Liver (tissue), 8 donors: ENCODE measurements at regions not wholly inside any gene's neighbourhood (a gene's known extent, or its start where the extent isn't known, plus 50 kb on each side); places are given as distances from the start of the nearest gene placed in this dataset.

Source experiments
- DNase-seq: peaks from one replicate; pipeline ENCODE4 v3.0.0-alpha.2; 2017; ENCODE audit warnings: low spot score
- H3K27ac ChIP-seq, 2 donors: one replicate each; pipeline ENCODE4 v1.7.0; 2013; ENCODE audit warnings: inconsistent platforms in 2 of 2, low read length in 2 of 2, control low read depth in 1 of 2, low read depth in 1 of 2, mild to moderate bottlenecking in 1 of 2
- H3K27me3 ChIP-seq, 4 donors: one replicate each; pipeline versions ENCODE4 v1.6.1 to v1.7.0; 2013; ENCODE audit warnings: low read length in 3 of 4, inconsistent platforms in 1 of 4, mild to moderate bottlenecking in 1 of 4, moderate library complexity in 1 of 4; ENCODE audit not compliant: control insufficient read depth in 4 of 4, insufficient read depth in 4 of 4
- H3K36me3 ChIP-seq, 4 donors: one replicate each; pipeline versions ENCODE4 v1.6.1 to v1.7.0; 2013; ENCODE audit warnings: low read length in 3 of 4, mild to moderate bottlenecking in 3 of 4, low read depth in 1 of 4, moderate library complexity in 1 of 4; ENCODE audit not compliant: control insufficient read depth in 4 of 4, insufficient read depth in 3 of 4
- H3K4me1 ChIP-seq, 4 donors: one replicate each; pipeline versions ENCODE4 v1.6.1 to v1.7.0; 2013; ENCODE audit warnings: low read length in 3 of 4, mild to moderate bottlenecking in 3 of 4, moderate library complexity in 1 of 4; ENCODE audit not compliant: control insufficient read depth in 4 of 4, insufficient read depth in 4 of 4
- H3K4me3 ChIP-seq, 3 donors: one replicate each; pipeline versions ENCODE4 v1.6.1 to v1.7.0; 2013; ENCODE audit warnings: low read length in 3 of 3, control low read depth in 1 of 3, low read depth in 1 of 3, mild to moderate bottlenecking in 1 of 3
- H3K9ac ChIP-seq, 2 donors: one replicate each; pipeline ENCODE4 v1.7.0; 2013; ENCODE audit warnings: low read length in 2 of 2, mild to moderate bottlenecking in 2 of 2, moderate library complexity in 2 of 2, control low read depth in 1 of 2, low read depth in 1 of 2
- H3K9me3 ChIP-seq, 4 donors: one replicate each; pipeline versions ENCODE4 v1.6.1 to v1.7.0; 2013; ENCODE audit warnings: low read length in 3 of 4; ENCODE audit not compliant: control insufficient read depth in 4 of 4
- EGR1 ChIP-seq, 2 donors: IDR thresholded peaks; 2 replicates each; pipeline ENCODE4 v1.6.1; 2016 to 2018; ENCODE audit warnings: antibody characterized with exemption in 2 of 2, low read depth in 2 of 2
- FOXA1 ChIP-seq: IDR thresholded peaks from 2 replicates; pipeline ENCODE4 v1.6.1; 2016; ENCODE audit warnings: antibody characterized with exemption
- FOXA2 ChIP-seq: IDR thresholded peaks from 2 replicates; pipeline ENCODE4 v1.6.1; 2016; ENCODE audit warnings: antibody characterized with exemption
- GABPA ChIP-seq, 2 donors: IDR thresholded peaks in 1 of 2; conservative IDR thresholded peaks in 1 of 2; 2 replicates each; pipeline ENCODE4 v1.6.1; 2016; ENCODE audit warnings: antibody characterized with exemption in 2 of 2, mild to moderate bottlenecking in 1 of 2, moderate library complexity in 1 of 2
- HNF4G ChIP-seq: IDR thresholded peaks from 2 replicates; pipeline ENCODE4 v1.6.1; 2016; ENCODE audit warnings: antibody characterized with exemption
- JUND ChIP-seq, 2 donors: IDR thresholded peaks; 2 replicates each; pipeline ENCODE4 v1.6.1; 2016; ENCODE audit warnings: antibody characterized with exemption in 2 of 2
- NR2F2 ChIP-seq: IDR thresholded peaks from 2 replicates; pipeline ENCODE4 v1.6.1; 2016; ENCODE audit warnings: antibody characterized with exemption
- RAD21 ChIP-seq, 2 donors: IDR thresholded peaks; 2 replicates each; pipeline ENCODE4 v1.6.1; 2016; ENCODE audit warnings: antibody characterized with exemption in 2 of 2, mild to moderate bottlenecking in 2 of 2
- RXRA ChIP-seq, 2 donors: IDR thresholded peaks; 2 replicates each; pipeline ENCODE4 v1.6.1; 2017 to 2018; ENCODE audit warnings: antibody characterized with exemption in 2 of 2, mild to moderate bottlenecking in 1 of 2
- SP1 ChIP-seq: IDR thresholded peaks from 2 replicates; pipeline ENCODE4 v1.6.1; 2018; ENCODE audit warnings: antibody characterized with exemption, mild to moderate bottlenecking
- TAF1 ChIP-seq: conservative IDR thresholded peaks from 2 replicates; pipeline ENCODE4 v1.6.1; 2016; ENCODE audit warnings: antibody characterized with exemption, mild to moderate bottlenecking
- YY1 ChIP-seq: IDR thresholded peaks from 2 replicates; pipeline ENCODE4 v1.6.1; 2016; ENCODE audit warnings: antibody characterized with exemption, mild to moderate bottlenecking
- WGBS: extraction: QIAGEN DNeasy Blood & Tissue Kit; methylation state at CpG from one replicate; pipeline ENCODE4 v1.1.7; 2013; 5-methylcytosine and 5-hydroxymethylcytosine counted together
- TF ChIP-seq, protein P1 (sequence below): IDR thresholded peaks from 2 replicates; pipeline ENCODE4 v1.6.1; 2016; ENCODE audit warnings: antibody characterized with exemption, mild to moderate bottlenecking
- TF ChIP-seq, protein P2 (sequence below): IDR thresholded peaks from 2 replicates; pipeline ENCODE4 v1.6.1; 2016; ENCODE audit warnings: antibody characterized with exemption
- TF ChIP-seq, protein P3 (sequence below): IDR thresholded peaks from 2 replicates; pipeline ENCODE4 v1.6.1; 2016; ENCODE audit warnings: antibody characterized with exemption
- TF ChIP-seq, protein P4 (sequence below): fragments of 150-350 bp; IDR thresholded peaks from 2 replicates; pipeline ENCODE4 v1.5.1; 2017; ENCODE audit warnings: improper control_type of control experiment, low read depth, low read length; ENCODE audit not compliant: missing input control
- TF ChIP-seq, protein P5 (sequence below): IDR thresholded peaks from 2 replicates; pipeline ENCODE4 v1.6.1; 2016; ENCODE audit warnings: antibody characterized with exemption
- donor health status: healthy.
- donor health status: healthy.
- donor health status: healthy.
- donor health status: healthy.
- donor health status: healthy.

DNA sequence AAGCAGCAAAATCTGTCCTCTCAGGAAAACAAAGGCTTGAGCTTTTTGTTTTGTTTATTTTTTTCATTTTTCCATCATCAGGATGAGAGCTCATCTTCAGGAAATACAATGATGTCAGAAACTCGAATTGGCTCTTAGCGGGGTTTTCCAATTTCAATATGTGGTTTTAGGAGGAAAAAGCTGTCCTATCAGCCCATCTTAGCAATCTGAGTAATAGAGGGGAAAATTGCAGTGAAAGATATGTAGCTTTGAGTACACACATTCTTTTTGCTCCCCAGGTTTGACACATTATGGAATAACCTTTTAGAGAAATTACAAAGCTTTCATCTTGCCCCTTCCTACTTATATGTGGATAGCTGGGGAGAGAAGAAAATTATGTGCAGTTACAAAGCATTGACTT, 113.6 kb upstream of the MYO3A start:
- WGBS, result 72% methylated on average over 2 of the region's 2 CpGs
- no peaks in the 10 kb centered on the region for H3K9me3 ChIP-seq
- H3K36me3 ChIP-seq, result no peaks in the 10 kb centered on the region
- no peak overlapping the region for H3K4me3 ChIP-seq
- H3K9ac ChIP-seq, result no peak overlapping the region
- TF ChIP-seq JUND (IDR thresholded peaks at IDR 0.05) (no peak), HNF4G (no peak), RAD21 (IDR thresholded peaks at IDR 0.05) (no peak)
- H3K4me1 ChIP-seq, result no peaks in the 10 kb centered on the region
- H3K27ac ChIP-seq, result no peak overlapping the region
- no peak for DNase-seq
- no peaks in the 10 kb centered on the region for H3K27me3 ChIP-seq

DNA sequence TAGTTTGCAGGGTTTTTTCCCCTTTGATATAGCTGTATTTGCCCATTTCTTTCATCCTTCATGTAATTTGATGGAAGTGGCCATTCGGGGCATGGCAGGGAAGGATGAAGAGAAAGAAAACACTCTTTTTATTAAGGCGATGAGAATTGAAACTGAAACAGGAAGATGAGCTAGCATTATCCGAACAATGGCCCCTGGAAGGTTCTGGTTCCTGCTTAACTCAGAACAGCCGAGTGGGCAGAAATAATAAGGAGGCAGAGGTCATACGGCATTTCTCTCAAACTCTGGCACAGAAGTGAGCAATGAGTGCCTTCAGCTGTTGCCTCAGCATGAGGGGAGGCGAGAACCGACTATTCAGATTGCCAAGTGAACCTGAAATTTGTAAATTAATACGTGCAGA, 113.2 kb upstream of the MYO3A start:
- no peak overlapping the region for H3K9ac ChIP-seq
- H3K27me3 ChIP-seq, result no peaks in the 10 kb centered on the region
- H3K4me3 ChIP-seq, result no peak overlapping the region
- H3K4me1 ChIP-seq, result no peaks in the 10 kb centered on the region
- no peaks in the 10 kb centered on the region for H3K36me3 ChIP-seq
- no peaks in the 10 kb centered on the region for H3K9me3 ChIP-seq
- TF ChIP-seq GABPA (IDR thresholded peaks at IDR 0.05 in 1 of 2, conservative IDR thresholded peaks at IDR 0.05 in 1 of 2) (no peak), NR2F2 (no peak), FOXA2 (no peak), SP1 (no peak), FOXA1 (no peak)
- 59% methylated on average over 8 of the region's 8 CpGs for WGBS
- DNase-seq, result no peak
- H3K27ac ChIP-seq, result no peak overlapping the region

DNA sequence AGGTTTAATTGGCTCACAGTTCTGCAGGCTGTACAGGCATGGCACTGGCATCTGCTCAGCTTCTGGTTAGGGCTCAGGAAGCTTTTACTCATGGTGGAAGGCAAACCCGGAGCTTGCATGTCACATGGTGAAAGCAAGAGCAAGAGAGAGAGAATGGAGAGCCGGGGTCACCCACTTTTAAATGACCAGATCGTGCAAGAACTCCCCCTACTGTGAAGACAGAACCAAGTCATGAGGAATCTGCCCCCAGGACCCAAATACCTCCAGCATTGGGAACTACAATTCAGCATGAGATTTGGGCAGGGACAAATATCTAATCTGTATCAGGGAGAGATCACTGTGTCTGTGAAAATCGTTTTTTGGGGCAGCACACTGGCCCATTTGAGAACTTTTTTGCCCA, 110.0 kb upstream of the MYO3A start:
- Histone ChIP-seq H3K4me1 (no peaks in the 10 kb centered on the region), H3K36me3 (no peaks in the 10 kb centered on the region), H3K9me3 (no peaks in the 10 kb centered on the region), H3K4me3 (no peak overlapping the region), H3K27me3 (peaks cover 0 to 3% (median 0%) of the 10 kb centered on the region in 4 donors), H3K27ac (no peak overlapping the region), H3K9ac (no peak overlapping the region)
- TF ChIP-seq TAF1 (no peak), FOXA1 (no peak), GABPA (IDR thresholded peaks at IDR 0.05 in 1 of 2, conservative IDR thresholded peaks at IDR 0.05 in 1 of 2) (no peak), JUND (IDR thresholded peaks at IDR 0.05) (no peak), YY1 (no peak), SP1 (no peak)
- 42% methylated on average over 4 of the region's 4 CpGs for whole genome bisulfite sequencing
- no peak for DNase-seq

DNA sequence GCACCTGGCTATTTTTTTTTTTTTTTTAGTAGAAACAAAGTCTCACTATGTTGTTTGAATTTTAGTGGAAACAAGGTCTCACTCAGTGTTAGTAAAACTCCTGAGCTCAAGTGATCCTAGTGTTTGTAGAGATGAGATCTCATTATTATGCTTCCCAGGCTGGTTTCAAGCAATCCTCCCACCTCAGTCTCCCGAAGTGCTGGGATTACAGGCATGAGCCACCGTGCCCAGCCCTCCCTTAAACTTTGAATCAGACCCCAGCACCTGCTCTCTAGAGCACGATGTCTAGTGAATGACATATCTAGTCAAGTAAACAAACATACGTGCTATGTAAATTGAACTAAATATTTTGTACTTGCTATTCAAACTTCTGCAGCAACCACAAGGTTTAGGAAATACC, 105.6 kb upstream of the MYO3A start:
- H3K9ac ChIP-seq, result no peak overlapping the region
- H3K4me1 ChIP-seq, result no peaks in the 10 kb centered on the region
- H3K36me3 ChIP-seq, result no peaks in the 10 kb centered on the region
- H3K27ac ChIP-seq, result no peak overlapping the region
- H3K27me3 ChIP-seq, result peaks cover 0 to 3% (median 0%) of the 10 kb centered on the region in 4 donors
- DNase-seq, result no peak
- H3K9me3 ChIP-seq, result no peaks in the 10 kb centered on the region
- 20% methylated on average over 4 of the region's 4 CpGs for WGBS
- no peak overlapping the region for H3K4me3 ChIP-seq
- TF ChIP-seq, protein P1, sequence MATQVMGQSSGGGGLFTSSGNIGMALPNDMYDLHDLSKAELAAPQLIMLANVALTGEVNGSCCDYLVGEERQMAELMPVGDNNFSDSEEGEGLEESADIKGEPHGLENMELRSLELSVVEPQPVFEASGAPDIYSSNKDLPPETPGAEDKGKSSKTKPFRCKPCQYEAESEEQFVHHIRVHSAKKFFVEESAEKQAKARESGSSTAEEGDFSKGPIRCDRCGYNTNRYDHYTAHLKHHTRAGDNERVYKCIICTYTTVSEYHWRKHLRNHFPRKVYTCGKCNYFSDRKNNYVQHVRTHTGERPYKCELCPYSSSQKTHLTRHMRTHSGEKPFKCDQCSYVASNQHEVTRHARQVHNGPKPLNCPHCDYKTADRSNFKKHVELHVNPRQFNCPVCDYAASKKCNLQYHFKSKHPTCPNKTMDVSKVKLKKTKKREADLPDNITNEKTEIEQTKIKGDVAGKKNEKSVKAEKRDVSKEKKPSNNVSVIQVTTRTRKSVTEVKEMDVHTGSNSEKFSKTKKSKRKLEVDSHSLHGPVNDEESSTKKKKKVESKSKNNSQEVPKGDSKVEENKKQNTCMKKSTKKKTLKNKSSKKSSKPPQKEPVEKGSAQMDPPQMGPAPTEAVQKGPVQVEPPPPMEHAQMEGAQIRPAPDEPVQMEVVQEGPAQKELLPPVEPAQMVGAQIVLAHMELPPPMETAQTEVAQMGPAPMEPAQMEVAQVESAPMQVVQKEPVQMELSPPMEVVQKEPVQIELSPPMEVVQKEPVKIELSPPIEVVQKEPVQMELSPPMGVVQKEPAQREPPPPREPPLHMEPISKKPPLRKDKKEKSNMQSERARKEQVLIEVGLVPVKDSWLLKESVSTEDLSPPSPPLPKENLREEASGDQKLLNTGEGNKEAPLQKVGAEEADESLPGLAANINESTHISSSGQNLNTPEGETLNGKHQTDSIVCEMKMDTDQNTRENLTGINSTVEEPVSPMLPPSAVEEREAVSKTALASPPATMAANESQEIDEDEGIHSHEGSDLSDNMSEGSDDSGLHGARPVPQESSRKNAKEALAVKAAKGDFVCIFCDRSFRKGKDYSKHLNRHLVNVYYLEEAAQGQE, result no peak
- TF ChIP-seq SP1 (no peak), FOXA1 (no peak), GABPA (IDR thresholded peaks at IDR 0.05 in 1 of 2, conservative IDR thresholded peaks at IDR 0.05 in 1 of 2) (no peak), RXRA (IDR thresholded peaks at IDR 0.05) (no peak), EGR1 (IDR thresholded peaks at IDR 0.05; ENCODE audit: low read depth in 2 of 2) (no peak), NR2F2 (no peak), FOXA2 (no peak), JUND (IDR thresholded peaks at IDR 0.05) (no peak), HNF4G (no peak), TAF1 (no peak), YY1 (no peak)
- TF ChIP-seq, protein P2, sequence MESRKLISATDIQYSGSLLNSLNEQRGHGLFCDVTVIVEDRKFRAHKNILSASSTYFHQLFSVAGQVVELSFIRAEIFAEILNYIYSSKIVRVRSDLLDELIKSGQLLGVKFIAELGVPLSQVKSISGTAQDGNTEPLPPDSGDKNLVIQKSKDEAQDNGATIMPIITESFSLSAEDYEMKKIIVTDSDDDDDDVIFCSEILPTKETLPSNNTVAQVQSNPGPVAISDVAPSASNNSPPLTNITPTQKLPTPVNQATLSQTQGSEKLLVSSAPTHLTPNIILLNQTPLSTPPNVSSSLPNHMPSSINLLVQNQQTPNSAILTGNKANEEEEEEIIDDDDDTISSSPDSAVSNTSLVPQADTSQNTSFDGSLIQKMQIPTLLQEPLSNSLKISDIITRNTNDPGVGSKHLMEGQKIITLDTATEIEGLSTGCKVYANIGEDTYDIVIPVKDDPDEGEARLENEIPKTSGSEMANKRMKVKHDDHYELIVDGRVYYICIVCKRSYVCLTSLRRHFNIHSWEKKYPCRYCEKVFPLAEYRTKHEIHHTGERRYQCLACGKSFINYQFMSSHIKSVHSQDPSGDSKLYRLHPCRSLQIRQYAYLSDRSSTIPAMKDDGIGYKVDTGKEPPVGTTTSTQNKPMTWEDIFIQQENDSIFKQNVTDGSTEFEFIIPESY, result no peak
- TF ChIP-seq, protein P3, sequence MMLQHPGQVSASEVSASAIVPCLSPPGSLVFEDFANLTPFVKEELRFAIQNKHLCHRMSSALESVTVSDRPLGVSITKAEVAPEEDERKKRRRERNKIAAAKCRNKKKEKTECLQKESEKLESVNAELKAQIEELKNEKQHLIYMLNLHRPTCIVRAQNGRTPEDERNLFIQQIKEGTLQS, result no peak
- TF ChIP-seq, protein P4, sequence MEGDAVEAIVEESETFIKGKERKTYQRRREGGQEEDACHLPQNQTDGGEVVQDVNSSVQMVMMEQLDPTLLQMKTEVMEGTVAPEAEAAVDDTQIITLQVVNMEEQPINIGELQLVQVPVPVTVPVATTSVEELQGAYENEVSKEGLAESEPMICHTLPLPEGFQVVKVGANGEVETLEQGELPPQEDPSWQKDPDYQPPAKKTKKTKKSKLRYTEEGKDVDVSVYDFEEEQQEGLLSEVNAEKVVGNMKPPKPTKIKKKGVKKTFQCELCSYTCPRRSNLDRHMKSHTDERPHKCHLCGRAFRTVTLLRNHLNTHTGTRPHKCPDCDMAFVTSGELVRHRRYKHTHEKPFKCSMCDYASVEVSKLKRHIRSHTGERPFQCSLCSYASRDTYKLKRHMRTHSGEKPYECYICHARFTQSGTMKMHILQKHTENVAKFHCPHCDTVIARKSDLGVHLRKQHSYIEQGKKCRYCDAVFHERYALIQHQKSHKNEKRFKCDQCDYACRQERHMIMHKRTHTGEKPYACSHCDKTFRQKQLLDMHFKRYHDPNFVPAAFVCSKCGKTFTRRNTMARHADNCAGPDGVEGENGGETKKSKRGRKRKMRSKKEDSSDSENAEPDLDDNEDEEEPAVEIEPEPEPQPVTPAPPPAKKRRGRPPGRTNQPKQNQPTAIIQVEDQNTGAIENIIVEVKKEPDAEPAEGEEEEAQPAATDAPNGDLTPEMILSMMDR, result no peak
- TF ChIP-seq, protein P5, sequence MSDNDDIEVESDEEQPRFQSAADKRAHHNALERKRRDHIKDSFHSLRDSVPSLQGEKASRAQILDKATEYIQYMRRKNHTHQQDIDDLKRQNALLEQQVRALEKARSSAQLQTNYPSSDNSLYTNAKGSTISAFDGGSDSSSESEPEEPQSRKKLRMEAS, result no peak
